ENCODE measurements at regions not wholly inside any gene's neighbourhood (a gene's known extent, or its start where the extent isn't known, plus 50 kb on each side); places are given as distances from the start of the nearest gene placed in this dataset.

DNA sequence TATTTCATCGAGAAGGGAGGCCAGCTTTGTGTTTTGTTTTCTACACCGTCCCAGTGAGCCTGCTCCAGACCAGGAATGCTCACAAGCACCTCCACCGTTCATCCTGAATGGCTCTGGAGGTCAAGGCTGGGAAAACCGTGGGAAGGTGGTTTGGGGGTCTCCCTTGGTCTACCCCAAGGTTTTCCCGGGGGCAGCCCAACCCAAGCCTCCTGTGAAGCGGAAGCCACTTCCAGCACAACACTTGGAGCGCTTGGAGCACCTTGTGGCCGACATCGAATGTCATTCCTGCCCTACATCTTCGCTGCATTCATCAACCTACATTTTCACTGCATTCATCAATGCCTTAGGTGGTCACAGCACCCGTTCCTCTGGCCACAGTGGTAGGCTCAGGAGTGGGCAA is 255.6 kb upstream of the PMEPA1 start:
- TF ChIP-seq, protein P1, sequence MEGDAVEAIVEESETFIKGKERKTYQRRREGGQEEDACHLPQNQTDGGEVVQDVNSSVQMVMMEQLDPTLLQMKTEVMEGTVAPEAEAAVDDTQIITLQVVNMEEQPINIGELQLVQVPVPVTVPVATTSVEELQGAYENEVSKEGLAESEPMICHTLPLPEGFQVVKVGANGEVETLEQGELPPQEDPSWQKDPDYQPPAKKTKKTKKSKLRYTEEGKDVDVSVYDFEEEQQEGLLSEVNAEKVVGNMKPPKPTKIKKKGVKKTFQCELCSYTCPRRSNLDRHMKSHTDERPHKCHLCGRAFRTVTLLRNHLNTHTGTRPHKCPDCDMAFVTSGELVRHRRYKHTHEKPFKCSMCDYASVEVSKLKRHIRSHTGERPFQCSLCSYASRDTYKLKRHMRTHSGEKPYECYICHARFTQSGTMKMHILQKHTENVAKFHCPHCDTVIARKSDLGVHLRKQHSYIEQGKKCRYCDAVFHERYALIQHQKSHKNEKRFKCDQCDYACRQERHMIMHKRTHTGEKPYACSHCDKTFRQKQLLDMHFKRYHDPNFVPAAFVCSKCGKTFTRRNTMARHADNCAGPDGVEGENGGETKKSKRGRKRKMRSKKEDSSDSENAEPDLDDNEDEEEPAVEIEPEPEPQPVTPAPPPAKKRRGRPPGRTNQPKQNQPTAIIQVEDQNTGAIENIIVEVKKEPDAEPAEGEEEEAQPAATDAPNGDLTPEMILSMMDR (conservative IDR thresholded peaks at IDR 0.05): no peak
- no peak for TF ChIP-seq ZFX (IDR thresholded peaks at IDR 0.05)
